HCT116 (cell line): ENCODE measurements at regions not wholly inside any gene's neighbourhood (a gene's known extent, or its start where the extent isn't known, plus 50 kb on each side); places are given as distances from the start of the nearest gene placed in this dataset.

Experiments used
- ATAC-seq: fragments of 200-7000 bp; cut with Tn5 transposase; 2 replicates; pipeline ENCODE4 v1.9.1; 2020; ENCODE audit warnings: mild to moderate bottlenecking, moderate library complexity
- BruUV-seq: library from RNA; stranded (reverse); fragments of 400-500 nt; replicated peaks from 2 replicates; lab custom pipeline; 2021; lab: Mats Ljungman, UMichigan
- CTCF ChIA-PET: fragments of 300-600 bp; sonication (Branson Sonifier 250); formaldehyde crosslinking; loops from one replicate; lab custom pipeline; 2021; ENCODE audit warnings: antibody characterized with exemption; lab: Charles Lee
- POLR2A ChIA-PET: fragments of 300-600, 350-600 bp; sonication (Branson Sonifier 250); formaldehyde crosslinking; loops from one replicate; lab custom pipeline; 2021; ENCODE audit warnings: antibody characterized with exemption; lab: Charles Lee
- RAD21 ChIA-PET, 2 experiments: fragments of 300-600 bp; sonication (Branson Sonifier 250); formaldehyde crosslinking; loops; one replicate each; lab custom pipeline; 2023; ENCODE audit warnings: low total read pairs in 2 of 2; ENCODE audit not compliant: uncharacterized antibody in 2 of 2, unreplicated experiment in 2 of 2, low non-redundant PET in 1 of 2; lab: Charles Lee
- DNase-seq: peaks from one replicate; pipeline ENCODE4 v3.0.0-alpha.2; 2010; ENCODE audit warnings: low read depth, low spot score
- H2AFZ ChIP-seq: fragments of 200-600 bp; shearing (Covaris generic), sonication (generic); 2 replicates; pipeline ENCODE4 v1.6.1; 2017; ENCODE audit warnings: low read depth, mixed run types, mixed read lengths, antibody characterized with exemption, low read length; ENCODE audit not compliant: poor library complexity, severe bottlenecking
- H3K27ac ChIP-seq: 2 replicates; pipeline ENCODE4 v1.5.1; 2012; ENCODE audit warnings: low read depth, low read length
- H3K27me3 ChIP-seq: fragments of 200-600 bp; sonication (generic); 2 replicates; pipeline ENCODE4 v1.6.1; 2016; ENCODE audit warnings: mixed run types, low read length, mixed read lengths; ENCODE audit not compliant: insufficient read depth
- H3K36me3 ChIP-seq, 2 experiments: fragments of 200-500 bp in 1 of 2; fragments of 200-600 bp in 1 of 2; sonication (Bioruptor generic) in 1 of 2; sonication (generic) in 1 of 2; 2 replicates each; pipeline versions ENCODE4 v1.5.1 to v1.6.1; 2014 to 2016; ENCODE audit warnings: low read length in 2 of 2, inconsistent platforms in 1 of 2, mixed read lengths in 1 of 2, mixed run types in 1 of 2; ENCODE audit not compliant: insufficient read depth in 2 of 2, control insufficient read depth in 1 of 2
- H3K4me1 ChIP-seq, 2 experiments: fragments of 200-600 bp in 1 of 2; sonication (generic) in 1 of 2; 2 replicates each; pipeline versions ENCODE4 v1.5.1 to v1.6.1; 2012 to 2017; ENCODE audit warnings: low read length in 2 of 2, inconsistent platforms in 1 of 2, mild to moderate bottlenecking in 1 of 2, mixed read lengths in 1 of 2, mixed run types in 1 of 2, moderate library complexity in 1 of 2; ENCODE audit not compliant: insufficient read depth in 2 of 2, control insufficient read depth in 1 of 2
- H3K4me2 ChIP-seq: fragments of 200-600 bp; sonication (generic); 2 replicates; pipeline ENCODE4 v1.6.1; 2017; ENCODE audit warnings: mixed run types, low read length, mixed read lengths
- H3K4me3 ChIP-seq, 2 experiments: fragments of 200-600 bp in 1 of 2; sonication (generic) in 1 of 2; replicated peaks in 1 of 2; 2 replicates each; pipeline ENCODE4 v1.5.1; 2011 to 2016; ENCODE audit warnings: low read length in 2 of 2, control low read depth in 1 of 2, low read depth in 1 of 2, mild to moderate bottlenecking in 1 of 2, mixed read lengths in 1 of 2, mixed run types in 1 of 2
- H3K79me2 ChIP-seq: fragments of 200-600 bp; sonication (generic); 2 replicates; pipeline ENCODE4 v1.6.1; 2017; ENCODE audit warnings: mild to moderate bottlenecking, mixed run types, low read length, moderate library complexity, mixed read lengths; ENCODE audit not compliant: insufficient read depth
- H3K9ac ChIP-seq: fragments of 200-600 bp; sonication (generic); 2 replicates; pipeline ENCODE4 v1.6.1; 2016; ENCODE audit warnings: low read length, mixed read lengths
- H3K9me2 ChIP-seq: fragments of 200-600 bp; sonication (generic), shearing (Covaris generic); 2 replicates; pipeline ENCODE4 v1.6.1; 2017; ENCODE audit warnings: mixed run types, mild to moderate bottlenecking, moderate library complexity; ENCODE audit not compliant: insufficient read depth
- H3K9me3 ChIP-seq, 2 experiments: fragments of 200-500 bp in 1 of 2; fragments of 200-600 bp in 1 of 2; sonication (Bioruptor generic) in 1 of 2; sonication (generic) in 1 of 2; 2 replicates each; pipeline ENCODE4 v1.6.1; 2014 to 2017; ENCODE audit warnings: low read length in 2 of 2, mixed read lengths in 2 of 2, inconsistent platforms in 1 of 2, low read depth in 1 of 2, mild to moderate bottlenecking in 1 of 2, mixed run types in 1 of 2, moderate library complexity in 1 of 2; ENCODE audit not compliant: control insufficient read depth in 1 of 2, insufficient read depth in 1 of 2
- H4K20me1 ChIP-seq: fragments of 200-600 bp; sonication (generic), shearing (Covaris generic); 2 replicates; pipeline ENCODE4 v1.6.1; 2017; ENCODE audit warnings: mixed run types, mild to moderate bottlenecking, moderate library complexity; ENCODE audit not compliant: insufficient read depth
- CBX3 ChIP-seq: IDR thresholded peaks from 2 replicates; pipeline ENCODE4 v1.6.1; 2012; ENCODE audit warnings: low read depth
- CEBPB ChIP-seq: IDR thresholded peaks from 2 replicates; pipeline ENCODE4 v1.6.1; 2012; ENCODE audit warnings: low read depth
- EGR1 ChIP-seq: IDR thresholded peaks from 2 replicates; pipeline ENCODE4 v1.6.1; 2012; ENCODE audit warnings: low read depth
- EZH2 ChIP-seq: fragments of 200-600 bp; sonication (generic); IDR thresholded peaks from 2 replicates; pipeline ENCODE4 v1.6.1; 2017; ENCODE audit warnings: antibody characterized with exemption, mixed run types
- FOSL1 ChIP-seq: IDR thresholded peaks from 2 replicates; pipeline ENCODE4 v1.6.1; 2012; ENCODE audit warnings: low read depth
- JUND ChIP-seq: IDR thresholded peaks from 2 replicates; pipeline ENCODE4 v1.6.1; 2012
- POLR2A ChIP-seq: IDR thresholded peaks from 2 replicates; pipeline ENCODE4 v1.7.0; 2011; ENCODE audit warnings: borderline replicate concordance; ENCODE audit not compliant: insufficient read depth, insufficient read length; ENCODE audit errors: extremely low read depth
- SIN3A ChIP-seq: IDR thresholded peaks from 2 replicates; pipeline ENCODE4 v1.6.1; 2012; ENCODE audit warnings: low read depth
- SRF ChIP-seq: IDR thresholded peaks from 2 replicates; pipeline ENCODE4 v1.6.1; 2012; ENCODE audit warnings: low read depth
- YY1 ChIP-seq: IDR thresholded peaks from 2 replicates; pipeline ENCODE4 v1.6.1; 2011; ENCODE audit warnings: low read length, low read depth, moderate library complexity, mild to moderate bottlenecking; ENCODE audit not compliant: insufficient replicate concordance; ENCODE audit errors: extremely low read depth
- ZFX ChIP-seq: fragments of 450-650 bp; IDR thresholded peaks from 2 replicates; pipeline ENCODE4 v1.6.1; 2017
- intact Hi-C: fragments of 100-400 bp; cut with micrococcal nuclease; formaldehyde crosslinking; loops from 2 replicates; pipeline ENCODE4 v1.10.0; 2022
- TF ChIP-seq, protein P1 (sequence below): IDR thresholded peaks from 2 replicates; pipeline ENCODE4 v1.6.1; 2011; ENCODE audit warnings: mild to moderate bottlenecking, low read length, moderate library complexity; ENCODE audit not compliant: insufficient replicate concordance; ENCODE audit errors: extremely low read depth
- TF ChIP-seq, protein P2 (sequence below): IDR thresholded peaks from 2 replicates; pipeline ENCODE4 v1.6.1; 2012; ENCODE audit warnings: low read depth
- TF ChIP-seq, protein P3 (sequence below): IDR thresholded peaks from 2 replicates; pipeline ENCODE4 v1.6.1; 2012

DNA sequence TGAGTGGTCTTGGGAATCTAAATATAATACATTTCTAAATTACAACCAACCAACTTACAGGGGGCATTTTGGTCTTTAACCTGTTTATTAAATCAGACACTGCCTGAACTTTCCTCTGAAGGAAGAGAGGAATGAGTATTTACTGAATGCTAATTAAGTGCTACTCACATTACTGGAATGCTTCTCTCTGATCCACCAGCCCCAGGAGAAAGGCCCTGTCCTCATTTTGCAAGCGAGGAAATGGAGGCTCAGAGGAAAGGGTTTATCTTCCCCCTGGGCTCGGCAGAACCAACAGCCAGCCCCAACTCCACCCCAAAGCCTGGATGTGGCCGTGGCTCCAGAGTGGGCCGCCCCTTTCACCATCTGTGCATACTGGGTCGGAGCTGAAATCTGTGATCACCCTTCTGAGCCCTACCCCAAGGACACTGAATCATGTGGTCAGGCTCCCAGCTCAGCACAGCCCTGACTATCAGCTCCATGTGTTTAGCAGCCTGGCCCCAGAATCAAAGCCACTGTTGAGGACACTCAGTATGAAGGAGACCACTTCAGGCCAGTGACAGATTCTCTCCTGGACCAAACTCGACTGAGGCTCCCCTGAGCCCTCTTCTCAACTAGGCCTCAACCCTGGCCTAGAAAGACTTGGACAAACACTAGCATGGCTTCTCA, 56.7 kb upstream of the ENPP6 start:
- intact Hi-C loops = no loop called here
- Histone ChIP-seq H2AFZ (no peak overlapping the region), H3K4me3 (no peak overlapping the region), H3K36me3 (no peaks in the 10 kb centered on the region), H3K27ac (no peak overlapping the region), H3K9ac (no peak overlapping the region), H3K27me3 (no peaks in the 10 kb centered on the region), H3K79me2 (no peaks in the 10 kb centered on the region), H3K4me2 (no peak overlapping the region), H4K20me1 (no peaks in the 10 kb centered on the region), H3K4me1 (no peaks in the 10 kb centered on the region), H3K9me2 (no peaks in the 10 kb centered on the region), H3K9me3 (no peaks in the 10 kb centered on the region)
- RAD21 ChIA-PET = no interaction called here
- ATAC-seq (no peak), DNase-seq (no peak)
- CTCF ChIA-PET = interaction anchor here (1.6 kb wide), 1 partner anchor 10 kb away, joined by 4 read pairs; no protein-coding TSS in a partner anchor
- POLR2A ChIA-PET = no interaction called here
- BruUV-seq = no TSS peak
- no peak for TF ChIP-seq EZH2
- no peak for TF ChIP-seq CBX3
- TF ChIP-seq JUND = no peak
- TF ChIP-seq YY1 = no peak
- no peak for TF ChIP-seq CEBPB
- TF ChIP-seq SIN3A = no peak
- TF ChIP-seq EGR1 = no peak
- no peak for TF ChIP-seq FOSL1
- no peak for TF ChIP-seq ZFX

DNA sequence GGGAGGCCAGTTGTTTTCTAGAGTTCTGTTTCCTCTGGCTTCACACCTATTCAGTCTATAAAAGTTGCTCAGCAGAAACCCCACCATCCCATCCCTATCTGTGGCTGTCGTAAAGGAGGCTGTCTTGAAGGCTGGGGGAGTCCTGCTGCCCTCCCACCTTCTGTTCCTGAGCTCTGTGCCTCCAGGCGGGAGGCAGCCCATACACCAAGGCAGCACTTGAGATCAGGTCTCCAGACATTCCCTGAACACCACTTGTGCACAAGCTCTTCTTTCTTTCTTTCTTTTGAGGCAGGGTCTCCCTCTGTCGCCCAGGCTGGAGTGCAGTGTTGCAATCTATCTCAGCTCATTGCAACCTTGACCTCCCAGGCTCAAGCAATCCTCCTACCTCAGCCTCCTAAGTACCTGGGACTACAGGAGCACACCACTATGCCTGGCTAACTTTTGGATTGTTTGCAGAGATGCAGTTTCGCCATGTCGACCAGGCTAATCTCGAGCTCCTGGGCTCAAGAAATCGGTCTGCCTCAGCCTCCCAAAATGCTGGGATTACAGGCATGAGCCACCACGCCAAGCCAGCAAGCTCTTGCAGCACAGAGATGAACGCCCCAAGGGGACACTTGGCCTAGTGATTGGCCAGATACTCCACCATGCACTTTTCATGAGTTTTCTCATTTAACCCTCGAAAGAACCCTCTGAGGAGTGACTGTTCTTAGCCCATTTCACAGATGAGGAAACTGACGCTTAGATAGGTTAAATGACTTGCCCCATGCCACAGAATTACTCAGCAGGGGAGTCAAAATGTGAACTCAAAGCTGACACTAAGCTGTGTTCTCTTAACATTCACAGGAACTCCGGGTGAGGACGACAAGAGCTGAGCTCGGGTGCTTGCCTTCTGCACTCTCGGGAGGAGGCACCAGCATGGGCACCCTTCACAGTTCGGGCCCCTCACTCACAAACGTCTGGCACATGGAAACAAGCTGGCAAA, 55.8 kb upstream of the ENPP6 start:
- H3K27ac ChIP-seq = no peak overlapping the region
- peaks cover 0 to 3% of the 10 kb centered on the region in 2 experiments; a peak in 1 of 4 replicates for H3K4me1 ChIP-seq
- ChIA-PET CTCF (no interaction called here), POLR2A (no interaction called here), RAD21 (no interaction called here)
- BruUV-seq = no TSS peak
- H3K4me2 ChIP-seq = no peak overlapping the region
- intact Hi-C loops = no loop called here
- ATAC-seq (no peak), DNase-seq (no peak)
- H3K27me3 ChIP-seq = no peaks in the 10 kb centered on the region
- no peaks in the 10 kb centered on the region for H3K9me3 ChIP-seq
- H4K20me1 ChIP-seq = no peaks in the 10 kb centered on the region
- no peaks in the 10 kb centered on the region for H3K79me2 ChIP-seq
- no peak overlapping the region for H2AFZ ChIP-seq
- H3K4me3 ChIP-seq = no peak overlapping the region
- H3K9ac ChIP-seq = no peak overlapping the region
- no peaks in the 10 kb centered on the region for H3K36me3 ChIP-seq
- no peaks in the 10 kb centered on the region for H3K9me2 ChIP-seq
- TF ChIP-seq SRF (no peak), POLR2A (no peak), ZFX (no peak)
- TF ChIP-seq, protein P1, sequence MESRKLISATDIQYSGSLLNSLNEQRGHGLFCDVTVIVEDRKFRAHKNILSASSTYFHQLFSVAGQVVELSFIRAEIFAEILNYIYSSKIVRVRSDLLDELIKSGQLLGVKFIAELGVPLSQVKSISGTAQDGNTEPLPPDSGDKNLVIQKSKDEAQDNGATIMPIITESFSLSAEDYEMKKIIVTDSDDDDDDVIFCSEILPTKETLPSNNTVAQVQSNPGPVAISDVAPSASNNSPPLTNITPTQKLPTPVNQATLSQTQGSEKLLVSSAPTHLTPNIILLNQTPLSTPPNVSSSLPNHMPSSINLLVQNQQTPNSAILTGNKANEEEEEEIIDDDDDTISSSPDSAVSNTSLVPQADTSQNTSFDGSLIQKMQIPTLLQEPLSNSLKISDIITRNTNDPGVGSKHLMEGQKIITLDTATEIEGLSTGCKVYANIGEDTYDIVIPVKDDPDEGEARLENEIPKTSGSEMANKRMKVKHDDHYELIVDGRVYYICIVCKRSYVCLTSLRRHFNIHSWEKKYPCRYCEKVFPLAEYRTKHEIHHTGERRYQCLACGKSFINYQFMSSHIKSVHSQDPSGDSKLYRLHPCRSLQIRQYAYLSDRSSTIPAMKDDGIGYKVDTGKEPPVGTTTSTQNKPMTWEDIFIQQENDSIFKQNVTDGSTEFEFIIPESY = no peak
- TF ChIP-seq, protein P2, sequence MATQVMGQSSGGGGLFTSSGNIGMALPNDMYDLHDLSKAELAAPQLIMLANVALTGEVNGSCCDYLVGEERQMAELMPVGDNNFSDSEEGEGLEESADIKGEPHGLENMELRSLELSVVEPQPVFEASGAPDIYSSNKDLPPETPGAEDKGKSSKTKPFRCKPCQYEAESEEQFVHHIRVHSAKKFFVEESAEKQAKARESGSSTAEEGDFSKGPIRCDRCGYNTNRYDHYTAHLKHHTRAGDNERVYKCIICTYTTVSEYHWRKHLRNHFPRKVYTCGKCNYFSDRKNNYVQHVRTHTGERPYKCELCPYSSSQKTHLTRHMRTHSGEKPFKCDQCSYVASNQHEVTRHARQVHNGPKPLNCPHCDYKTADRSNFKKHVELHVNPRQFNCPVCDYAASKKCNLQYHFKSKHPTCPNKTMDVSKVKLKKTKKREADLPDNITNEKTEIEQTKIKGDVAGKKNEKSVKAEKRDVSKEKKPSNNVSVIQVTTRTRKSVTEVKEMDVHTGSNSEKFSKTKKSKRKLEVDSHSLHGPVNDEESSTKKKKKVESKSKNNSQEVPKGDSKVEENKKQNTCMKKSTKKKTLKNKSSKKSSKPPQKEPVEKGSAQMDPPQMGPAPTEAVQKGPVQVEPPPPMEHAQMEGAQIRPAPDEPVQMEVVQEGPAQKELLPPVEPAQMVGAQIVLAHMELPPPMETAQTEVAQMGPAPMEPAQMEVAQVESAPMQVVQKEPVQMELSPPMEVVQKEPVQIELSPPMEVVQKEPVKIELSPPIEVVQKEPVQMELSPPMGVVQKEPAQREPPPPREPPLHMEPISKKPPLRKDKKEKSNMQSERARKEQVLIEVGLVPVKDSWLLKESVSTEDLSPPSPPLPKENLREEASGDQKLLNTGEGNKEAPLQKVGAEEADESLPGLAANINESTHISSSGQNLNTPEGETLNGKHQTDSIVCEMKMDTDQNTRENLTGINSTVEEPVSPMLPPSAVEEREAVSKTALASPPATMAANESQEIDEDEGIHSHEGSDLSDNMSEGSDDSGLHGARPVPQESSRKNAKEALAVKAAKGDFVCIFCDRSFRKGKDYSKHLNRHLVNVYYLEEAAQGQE = no peak
- TF ChIP-seq, protein P3, sequence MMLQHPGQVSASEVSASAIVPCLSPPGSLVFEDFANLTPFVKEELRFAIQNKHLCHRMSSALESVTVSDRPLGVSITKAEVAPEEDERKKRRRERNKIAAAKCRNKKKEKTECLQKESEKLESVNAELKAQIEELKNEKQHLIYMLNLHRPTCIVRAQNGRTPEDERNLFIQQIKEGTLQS = no peak
